PC-9 (cell line): ENCODE measurements at regions not wholly inside any gene's neighbourhood (a gene's known extent, or its start where the extent isn't known, plus 50 kb on each side); places are given as distances from the start of the nearest gene placed in this dataset.

Experiments used
- BruUV-seq: library from RNA; stranded (reverse); fragments of 400-500 nt; replicated peaks from 2 replicates; lab custom pipeline; 2021; lab: Mats Ljungman, UMichigan
- CTCF ChIA-PET: fragments of 300-600 bp; sonication (Branson Sonifier 250); formaldehyde crosslinking; loops from one replicate; lab custom pipeline; 2022; ENCODE audit warnings: antibody characterized with exemption; lab: Charles Lee
- POLR2A ChIA-PET: fragments of 300-600 bp; sonication (Branson Sonifier 250); formaldehyde crosslinking; loops from one replicate; lab custom pipeline; 2022; ENCODE audit warnings: antibody characterized with exemption; ENCODE audit not compliant: unreplicated experiment; lab: Charles Lee
- DNase-seq, 2 experiments: peaks; one replicate each; pipeline versions ENCODE4 v3.0.0 to v3.0.0-alpha.2; 2015 to 2022; ENCODE audit warnings: mixed read lengths in 1 of 2
- H2AFZ ChIP-seq: fragments of 200-600 bp; sonication (generic); 2 replicates; pipeline ENCODE4 v1.8.1; 2017; ENCODE audit warnings: antibody characterized with exemption
- H3F3A ChIP-seq: fragments of 200-600 bp; sonication (generic); 2 replicates; pipeline ENCODE4 v1.8.1; 2017; ENCODE audit warnings: antibody characterized with exemption, mild to moderate bottlenecking, low read depth; ENCODE audit not compliant: insufficient read depth
- H3K27ac ChIP-seq: fragments of 200-600 bp; sonication (generic); 2 replicates; pipeline ENCODE4 v1.6.1; 2016; ENCODE audit warnings: mixed run types
- H3K27me3 ChIP-seq: fragments of 200-600 bp; sonication (generic); 2 replicates; pipeline ENCODE4 v1.6.1; 2016; ENCODE audit warnings: low read depth, mixed run types; ENCODE audit not compliant: insufficient read depth
- H3K36me3 ChIP-seq: fragments of 200-600 bp; sonication (generic); 2 replicates; pipeline ENCODE4 v1.6.1; 2016; ENCODE audit warnings: low read depth, mixed run types
- H3K4me1 ChIP-seq: fragments of 200-600 bp; sonication (generic); replicated peaks from 2 replicates; pipeline ENCODE4 v1.6.1; 2016; ENCODE audit warnings: mixed run types; ENCODE audit not compliant: insufficient read depth
- H3K4me2 ChIP-seq: fragments of 200-600 bp; sonication (generic); 2 replicates; pipeline ENCODE4 v1.6.1; 2017; ENCODE audit warnings: mixed run types
- H3K4me3 ChIP-seq: fragments of 200-600 bp; sonication (generic); 2 replicates; pipeline ENCODE4 v1.6.1; 2016; ENCODE audit warnings: mixed run types
- H3K79me2 ChIP-seq: fragments of 200-600 bp; sonication (generic); 2 replicates; pipeline ENCODE4 v1.6.1; 2017; ENCODE audit warnings: low read depth, mixed run types
- H3K9me2 ChIP-seq: fragments of 200-600 bp; sonication (generic); 2 replicates; pipeline ENCODE4 v1.8.1; 2017; ENCODE audit warnings: mild to moderate bottlenecking; ENCODE audit not compliant: insufficient read depth
- H3K9me3 ChIP-seq: fragments of 200-600 bp; sonication (generic); 2 replicates; pipeline ENCODE4 v1.8.1; 2016; ENCODE audit warnings: low read depth; ENCODE audit not compliant: insufficient read depth
- H4K20me1 ChIP-seq: fragments of 200-600 bp; sonication (generic); 2 replicates; pipeline ENCODE4 v1.8.1; 2017; ENCODE audit not compliant: insufficient read depth
- EZH2 ChIP-seq: fragments of 200-600 bp; sonication (generic); IDR thresholded peaks from 2 replicates; pipeline ENCODE4 v1.8.0; 2017; ENCODE audit warnings: antibody characterized with exemption, low read depth
- intact Hi-C: fragments of 100-400 bp; cut with micrococcal nuclease; formaldehyde crosslinking; loops from one replicate; pipeline ENCODE4 v1.10.0; 2022; ENCODE audit not compliant: unreplicated experiment
- TF ChIP-seq, protein P1 (sequence below): fragments of 200-600 bp; sonication (generic); conservative IDR thresholded peaks from 2 replicates; pipeline ENCODE4 v1.6.1; 2017; ENCODE audit warnings: mixed run types, antibody characterized with exemption, mild to moderate bottlenecking, moderate library complexity

DNA sequence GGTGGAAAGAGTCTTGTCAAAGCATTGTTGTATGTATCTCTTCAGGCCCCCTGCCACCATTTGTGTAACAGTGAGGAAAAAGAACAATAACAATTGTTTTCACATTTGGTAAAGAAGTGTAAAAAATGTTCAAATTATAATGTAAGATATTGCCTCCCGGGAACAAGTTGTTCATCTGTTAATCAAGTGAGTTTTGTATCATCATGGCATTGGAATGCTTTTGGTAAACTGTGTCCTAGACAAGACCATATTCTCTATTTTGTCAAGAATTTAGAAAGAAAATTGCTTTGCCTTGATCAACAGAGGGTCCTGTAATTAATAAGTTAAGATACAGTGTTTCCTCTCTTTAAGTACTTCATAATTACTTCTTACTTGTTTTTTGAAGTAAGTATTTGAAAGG, 692.0 kb upstream of the NR5A2 start:
- DNase-seq, result no peak
- no TSS peak for BruUV-seq
- CTCF ChIA-PET, result no interaction called here

DNA sequence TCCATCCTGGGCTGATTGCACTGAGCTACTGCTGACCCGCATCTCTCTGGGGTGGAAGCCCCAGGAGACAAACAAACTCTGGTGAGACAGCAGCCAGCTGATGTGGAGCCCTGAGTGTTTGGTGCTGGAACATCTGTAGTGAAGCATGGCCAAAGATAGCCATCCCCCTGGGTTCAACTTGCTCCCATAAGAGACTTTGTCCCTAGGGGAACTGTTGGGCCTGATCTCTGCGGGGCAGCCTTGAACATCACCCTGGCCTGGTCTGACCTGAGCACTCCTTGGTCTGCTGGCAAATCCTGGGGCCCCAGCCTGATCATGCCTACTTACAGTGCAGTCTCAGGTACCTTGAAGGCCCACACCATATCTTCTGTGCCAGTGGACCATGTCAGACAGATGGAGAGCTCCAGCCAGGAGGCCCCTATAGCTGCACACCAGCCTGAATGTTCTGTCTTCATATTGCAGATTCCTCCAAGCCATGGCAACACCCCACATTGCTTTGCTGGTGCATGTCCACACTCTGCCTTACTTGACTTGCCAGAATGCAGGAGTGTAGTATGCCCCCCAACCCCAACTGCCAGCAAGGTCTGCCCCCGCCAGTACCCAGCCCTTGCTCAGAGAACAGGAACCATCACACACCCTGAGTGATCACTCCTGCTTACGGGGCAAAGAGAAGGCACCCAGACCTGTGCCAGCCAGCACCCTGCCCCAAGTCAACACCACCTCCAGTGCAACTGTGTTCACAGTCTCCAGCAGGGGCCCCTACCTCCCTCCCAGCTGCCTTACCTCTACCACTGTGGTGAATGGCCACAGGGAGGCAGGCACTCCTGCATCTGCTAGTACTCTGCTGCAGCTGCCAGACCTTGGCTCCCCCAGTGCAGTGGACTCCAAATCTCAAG, 690.5 kb upstream of the NR5A2 start:
- no peak for DNase-seq
- no peaks in the 10 kb centered on the region for H4K20me1 ChIP-seq
- ChIA-PET POLR2A (no interaction called here), CTCF (no interaction called here)
- H3K79me2 ChIP-seq, result no peaks in the 10 kb centered on the region
- no peak overlapping the region for H3K4me3 ChIP-seq
- no peaks in the 10 kb centered on the region for H3K36me3 ChIP-seq
- no peaks in the 10 kb centered on the region for H3F3A ChIP-seq
- H3K4me2 ChIP-seq, result no peak overlapping the region
- no peaks in the 10 kb centered on the region for H3K9me3 ChIP-seq
- intact Hi-C loops, result no loop called here
- TF ChIP-seq, protein P1, sequence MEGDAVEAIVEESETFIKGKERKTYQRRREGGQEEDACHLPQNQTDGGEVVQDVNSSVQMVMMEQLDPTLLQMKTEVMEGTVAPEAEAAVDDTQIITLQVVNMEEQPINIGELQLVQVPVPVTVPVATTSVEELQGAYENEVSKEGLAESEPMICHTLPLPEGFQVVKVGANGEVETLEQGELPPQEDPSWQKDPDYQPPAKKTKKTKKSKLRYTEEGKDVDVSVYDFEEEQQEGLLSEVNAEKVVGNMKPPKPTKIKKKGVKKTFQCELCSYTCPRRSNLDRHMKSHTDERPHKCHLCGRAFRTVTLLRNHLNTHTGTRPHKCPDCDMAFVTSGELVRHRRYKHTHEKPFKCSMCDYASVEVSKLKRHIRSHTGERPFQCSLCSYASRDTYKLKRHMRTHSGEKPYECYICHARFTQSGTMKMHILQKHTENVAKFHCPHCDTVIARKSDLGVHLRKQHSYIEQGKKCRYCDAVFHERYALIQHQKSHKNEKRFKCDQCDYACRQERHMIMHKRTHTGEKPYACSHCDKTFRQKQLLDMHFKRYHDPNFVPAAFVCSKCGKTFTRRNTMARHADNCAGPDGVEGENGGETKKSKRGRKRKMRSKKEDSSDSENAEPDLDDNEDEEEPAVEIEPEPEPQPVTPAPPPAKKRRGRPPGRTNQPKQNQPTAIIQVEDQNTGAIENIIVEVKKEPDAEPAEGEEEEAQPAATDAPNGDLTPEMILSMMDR, result no peak
- H3K9me2 ChIP-seq, result 0 out of 2 replicates have a peak, but pooled peaks cover 4% of the 10 kb centered on the region
- H3K27ac ChIP-seq, result no peak overlapping the region
- BruUV-seq, result no TSS peak
- no peaks in the 10 kb centered on the region for H3K27me3 ChIP-seq
- H2AFZ ChIP-seq, result no peak overlapping the region
- no peaks in the 10 kb centered on the region for H3K4me1 ChIP-seq

More for the DNA sequence above, 692.0 kb upstream of the NR5A2 start:
- POLR2A ChIA-PET, result no interaction called here
- H3K4me2 ChIP-seq, result no peak overlapping the region
- no peaks in the 10 kb centered on the region for H3K36me3 ChIP-seq
- no peaks in the 10 kb centered on the region for H4K20me1 ChIP-seq
- 0 out of 2 replicates have a peak, but pooled peaks cover 4% of the 10 kb centered on the region for H3K9me2 ChIP-seq
- H3K27ac ChIP-seq, result no peak overlapping the region
- no peaks in the 10 kb centered on the region for H3F3A ChIP-seq
- H2AFZ ChIP-seq, result no peak overlapping the region
- no peaks in the 10 kb centered on the region for H3K79me2 ChIP-seq
- TF ChIP-seq, protein P1, result no peak
- no peak for TF ChIP-seq EZH2
- no peak overlapping the region for H3K4me3 ChIP-seq
- H3K4me1 ChIP-seq, result no peaks in the 10 kb centered on the region
- intact Hi-C loops, result no loop called here
- H3K9me3 ChIP-seq, result no peaks in the 10 kb centered on the region
- H3K27me3 ChIP-seq, result no peaks in the 10 kb centered on the region

DNA sequence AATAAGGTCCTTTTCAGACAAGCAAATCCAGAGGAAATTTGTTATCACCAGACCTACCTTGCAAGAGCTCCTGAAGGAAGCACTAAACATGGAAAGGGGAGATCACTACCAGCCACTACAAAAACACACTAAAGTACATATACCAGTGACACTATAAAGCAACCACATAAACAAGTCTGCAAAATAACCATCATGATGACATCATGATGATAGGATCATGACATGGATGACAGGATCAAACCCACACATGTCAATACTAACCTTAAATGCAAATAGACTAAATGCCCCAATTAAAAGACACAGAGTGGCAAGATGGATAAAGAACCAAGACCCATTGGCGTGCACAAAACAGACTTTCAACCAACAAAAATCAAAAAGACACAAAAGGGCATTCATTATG, 688.8 kb upstream of the NR5A2 start:
- CTCF ChIA-PET, result no interaction called here

More for the DNA sequence above, 688.8 kb upstream of the NR5A2 start:
- intact Hi-C loops, result no loop called here
- Histone ChIP-seq H3K27me3 (no peaks in the 10 kb centered on the region), H3K36me3 (no peaks in the 10 kb centered on the region), H3F3A (no peaks in the 10 kb centered on the region), H3K27ac (no peak overlapping the region), H3K4me2 (no peak overlapping the region), H3K79me2 (no peaks in the 10 kb centered on the region), H3K9me2 (0 out of 2 replicates have a peak, but pooled peaks cover 4% of the 10 kb centered on the region), H3K4me1 (no peaks in the 10 kb centered on the region), H4K20me1 (no peaks in the 10 kb centered on the region), H3K4me3 (no peak overlapping the region), H2AFZ (no peak overlapping the region), H3K9me3 (no peaks in the 10 kb centered on the region)
- no peak for DNase-seq
- no peak for TF ChIP-seq EZH2
- TF ChIP-seq, protein P1, result no peak
- POLR2A ChIA-PET, result no interaction called here
- BruUV-seq, result no TSS peak
